Activated CD4-positive, alpha-beta T cell treated with anti-CD3 and anti-CD28 coated beads, Interleukin-2, amount 50 U/mL, for 24 hours (primary cell): ENCODE measurements at regions not wholly inside any gene's neighbourhood (a gene's known extent, or its start where the extent isn't known, plus 50 kb on each side); places are given as distances from the start of the nearest gene placed in this dataset.
"Not testable (repeated sequence)": the region's sequence is repeated elsewhere in the genome, so short reads cannot be mapped to it uniquely, and the experiment has no call there.

Experiments
- DNase-seq, 2 donors: peaks; one replicate each; pipeline ENCODE4 v3.0.0-alpha.2; 2020; ENCODE audit warnings: low read depth in 1 of 2, low spot score in 1 of 2

- no peak for DNase-seq
Observed at GRCh38 chr2:36168115-36168514, 187.5 kb upstream of the CRIM1 start.

- DNase-seq, result no peak
Observed at GRCh38 chr2:36165132-36165531, 190.4 kb upstream of the CRIM1 start.

- no peak for DNase-seq
Observed at GRCh38 chr2:36163520-36164254, 191.9 kb upstream of the CRIM1 start.

DNA sequence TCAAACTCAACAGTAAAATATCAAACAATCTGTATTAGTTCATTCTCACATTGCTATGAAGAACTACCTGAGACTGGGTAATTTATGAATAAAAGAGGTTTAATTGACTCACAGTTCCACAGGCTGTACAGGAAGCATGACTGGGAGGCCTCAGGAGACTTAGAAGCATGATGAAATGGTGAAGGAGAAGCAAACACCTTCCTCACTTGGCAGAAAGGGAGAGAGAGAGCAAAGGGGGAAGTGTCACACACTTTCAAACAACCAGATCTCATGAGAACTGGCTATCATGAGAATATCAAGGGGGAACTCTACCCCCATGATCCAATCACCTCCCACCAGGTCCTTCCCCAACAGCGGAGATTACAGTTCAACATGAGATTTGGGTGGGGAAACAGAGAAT lies 198.5 kb upstream of the CRIM1 start:
- DNase-seq, result not testable (repeated sequence)

DNA sequence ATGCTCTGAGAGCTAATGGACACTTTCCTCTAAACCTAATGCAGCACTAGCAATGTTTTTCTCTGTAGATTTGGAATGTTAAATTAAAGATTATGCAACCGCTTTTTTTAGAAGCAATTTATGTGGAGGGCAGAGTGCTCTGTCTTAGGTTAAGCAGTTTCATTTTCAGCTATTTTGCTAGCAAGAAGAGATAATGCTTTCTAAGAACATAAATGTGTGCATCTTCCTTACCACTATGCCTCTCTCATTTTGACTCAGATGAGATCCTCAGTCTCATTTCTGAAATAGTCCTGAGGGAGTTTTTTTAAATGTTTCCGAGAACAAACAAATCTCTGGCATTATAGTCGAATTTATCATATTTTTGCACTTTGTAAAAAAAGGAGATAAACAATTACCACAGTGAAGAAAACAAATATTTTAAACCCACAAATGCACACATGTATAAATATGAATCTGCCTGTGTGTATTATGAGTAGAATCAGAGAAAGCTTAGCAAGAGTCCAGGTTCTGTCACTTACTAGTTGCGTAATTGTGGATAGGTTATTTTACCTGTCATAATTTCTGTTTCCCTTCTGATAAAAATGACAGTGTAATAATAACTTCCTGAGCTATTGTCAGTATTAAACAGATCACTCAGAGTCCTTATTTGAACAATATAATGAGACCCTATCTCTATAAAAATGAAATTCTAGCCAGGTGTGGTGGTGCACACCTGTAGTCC lies 207.7 kb upstream of the CRIM1 start:
- no peak for DNase-seq

DNA sequence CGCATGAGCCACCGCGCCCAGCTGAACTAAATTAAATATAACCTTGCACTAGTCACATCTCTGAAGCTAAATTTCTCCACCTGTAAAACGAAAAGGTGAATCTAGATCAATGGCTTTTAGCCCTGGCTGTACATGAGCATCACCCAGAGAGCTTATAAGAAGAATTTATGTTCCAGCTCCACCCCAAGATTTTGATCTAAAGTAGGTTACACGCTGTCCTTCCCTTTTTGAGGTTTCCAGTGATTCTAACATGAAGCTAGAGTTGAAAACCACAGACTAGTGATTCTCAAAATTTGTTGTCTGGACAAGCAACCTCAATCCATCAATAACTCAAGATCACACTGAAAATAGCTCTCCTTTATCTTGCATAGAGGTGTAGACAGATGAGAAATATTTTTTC lies 208.8 kb upstream of the CRIM1 start:
- no peak for DNase-seq

GRCh38 chr2:36140391-36140790 lies 215.2 kb upstream of the CRIM1 start:
- DNase-seq, result no peak

- DNase-seq, result no peak
Observed at GRCh38 chr2:36137612-36138011, 218.0 kb upstream of the CRIM1 start.

DNA sequence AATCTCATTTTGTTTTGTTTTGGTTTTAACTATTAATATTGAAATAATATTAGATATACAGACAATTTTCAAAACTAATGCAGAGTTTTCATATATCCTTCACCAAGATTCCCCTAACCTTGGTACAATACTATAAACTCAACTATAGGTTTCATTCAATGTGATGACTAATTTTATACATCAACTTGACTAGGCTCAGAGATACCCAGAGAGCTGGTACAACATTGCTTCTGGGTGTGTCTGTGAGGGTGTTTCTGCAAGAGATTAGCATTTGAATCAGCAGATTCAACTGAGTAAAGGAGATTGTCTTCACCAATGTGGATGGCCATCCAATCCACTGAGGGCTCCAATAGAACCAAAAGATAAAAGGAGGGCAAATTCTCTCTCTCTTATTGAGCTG lies 221.3 kb upstream of the CRIM1 start:
- DNase-seq, result no peak

DNA sequence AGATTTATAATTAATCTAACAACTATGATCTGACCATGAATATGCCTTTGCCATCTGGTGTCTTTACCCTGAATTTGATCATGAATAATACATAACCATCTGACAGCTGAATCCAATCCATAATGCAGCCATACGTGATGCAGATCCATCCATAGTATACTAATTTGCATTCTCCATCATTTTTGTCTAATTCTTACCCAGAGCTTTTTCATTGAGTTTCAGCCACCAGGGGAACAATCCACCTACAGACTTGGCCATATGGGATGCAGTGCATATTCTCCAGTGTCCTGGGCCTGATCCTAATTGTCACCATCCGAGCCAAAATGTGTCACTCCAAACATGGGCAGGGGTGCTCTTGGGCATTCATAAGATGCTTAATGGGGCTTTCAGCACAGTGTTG lies 227.2 kb upstream of the CRIM1 start:
- no peak for DNase-seq

DNA sequence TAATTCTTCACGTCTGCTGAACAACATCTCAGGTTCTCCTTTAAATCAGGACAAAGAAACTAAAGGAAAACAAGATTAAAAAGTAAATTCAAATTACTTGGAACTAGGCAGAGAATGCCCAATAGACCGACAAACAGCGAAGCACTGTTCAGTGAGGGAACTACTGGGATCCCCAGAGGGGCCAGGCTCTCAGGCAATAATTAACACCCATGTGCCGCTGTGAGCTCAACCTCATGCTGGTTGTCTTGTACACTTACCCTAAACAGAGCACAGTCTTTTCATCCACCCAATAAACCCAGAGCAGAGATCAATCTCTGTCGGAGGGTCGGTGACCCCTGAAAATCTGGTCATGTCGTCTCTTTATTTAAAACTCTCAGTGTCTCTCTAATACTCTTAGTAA lies 229.9 kb upstream of the CRIM1 start:
- DNase-seq, result no peak

GRCh38 chr2:36123995-36124394 lies 231.6 kb upstream of the CRIM1 start:
- no peak for DNase-seq

DNA sequence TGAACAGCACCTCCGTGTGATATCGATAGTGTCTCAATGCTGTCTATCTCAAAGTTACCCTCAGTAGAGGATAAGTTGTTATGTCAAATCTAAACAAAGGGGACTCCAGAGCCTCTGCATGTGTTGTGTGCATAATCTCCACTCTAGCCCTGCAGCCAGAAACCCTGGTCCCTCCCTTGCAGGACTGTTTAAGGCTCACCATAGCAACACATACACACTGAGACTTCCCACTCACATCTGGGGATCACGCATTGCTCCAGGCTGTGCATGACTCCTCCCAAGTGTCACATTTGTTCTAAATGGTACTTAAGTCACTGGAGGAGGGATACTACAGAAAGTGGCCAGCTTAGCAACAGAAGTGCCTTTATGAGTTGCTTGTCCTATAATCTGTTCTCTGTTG lies 258.6 kb upstream of the CRIM1 start:
- no peak for DNase-seq

- not testable (repeated sequence) for DNase-seq
Observed at GRCh38 chr2:36091844-36092741, 263.5 kb upstream of the CRIM1 start.

DNA sequence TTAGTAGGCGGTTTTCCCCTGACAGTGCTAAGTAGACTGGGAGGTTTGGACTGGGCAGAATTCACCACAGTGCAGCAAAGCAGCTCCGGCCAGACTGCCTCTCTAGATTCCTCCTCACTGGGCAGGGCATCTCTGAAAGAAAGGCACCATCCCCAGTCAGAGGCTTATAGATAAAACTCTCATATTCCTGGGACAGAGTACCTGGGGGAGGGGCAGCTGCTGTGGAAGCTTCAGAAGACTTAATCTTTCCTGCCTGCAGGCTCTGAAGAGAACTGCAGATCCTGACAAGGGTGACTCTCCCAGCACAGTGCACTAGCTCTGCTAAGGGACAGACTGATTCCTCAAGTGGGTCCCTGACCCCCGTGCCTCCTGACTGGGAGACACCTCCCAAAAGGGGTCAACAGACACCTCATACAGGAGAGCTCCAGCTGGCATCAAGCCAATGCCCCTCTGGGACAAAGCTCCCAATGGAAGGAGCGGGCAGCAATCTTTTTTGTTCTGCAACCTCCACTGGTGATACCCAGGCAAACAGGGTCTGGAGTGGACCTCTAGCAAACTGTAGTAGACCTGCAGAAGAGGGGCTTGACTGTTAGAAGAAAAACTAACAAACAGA lies 266.8 kb upstream of the CRIM1 start:
- no peak for DNase-seq

DNA sequence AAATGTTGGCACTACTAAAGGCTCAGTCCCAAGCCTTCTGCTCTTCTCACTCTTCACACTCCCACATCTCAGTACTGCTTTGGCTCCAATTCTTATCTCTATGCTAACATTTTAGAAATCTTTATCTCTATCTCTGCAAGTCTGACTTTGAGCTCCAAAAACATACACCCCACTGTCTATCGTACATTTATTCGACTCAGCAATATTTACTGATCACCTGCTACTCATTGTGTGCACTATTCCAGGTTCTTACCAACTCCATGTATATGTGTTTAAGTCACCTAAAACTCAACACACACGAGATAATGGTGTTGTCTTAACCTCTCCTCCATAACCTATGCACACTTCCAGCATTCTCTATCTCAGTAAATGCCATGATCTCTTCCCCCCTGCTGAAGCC lies 268.2 kb upstream of the CRIM1 start:
- DNase-seq, result no peak

GRCh38 chr2:36079793-36080192 lies 275.8 kb upstream of the CRIM1 start:
- no peak for DNase-seq

- no peak for DNase-seq
Observed at GRCh38 chr2:36074008-36074407, 281.6 kb upstream of the CRIM1 start.

GRCh38 chr2:36071698-36072097 lies 283.9 kb upstream of the CRIM1 start:
- no peak for DNase-seq

DNA sequence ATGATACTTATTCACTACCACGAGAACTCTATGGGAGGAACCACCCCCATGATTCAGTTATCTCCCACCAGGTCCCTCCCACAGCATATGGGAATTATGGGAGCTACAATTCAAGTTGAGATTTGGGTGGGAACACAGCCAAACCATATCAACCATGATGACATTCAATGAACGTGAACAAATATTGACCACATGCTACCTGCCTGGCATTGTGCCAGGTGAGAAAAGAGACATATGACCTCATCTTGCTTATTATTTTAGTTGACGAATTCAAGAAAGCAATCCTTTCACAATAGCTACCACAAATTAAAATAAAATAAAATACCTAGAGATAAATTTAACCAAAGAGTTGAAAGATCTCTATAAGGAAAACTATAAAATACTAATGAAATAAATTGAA lies 286.5 kb upstream of the CRIM1 start:
- no peak for DNase-seq

GRCh38 chr2:36068086-36068485 lies 287.5 kb upstream of the CRIM1 start:
- DNase-seq, result no peak
